GM12878 (cell line): ENCODE measurements at regions not wholly inside any gene's neighbourhood (a gene's known extent, or its start where the extent isn't known, plus 50 kb on each side); places are given as distances from the start of the nearest gene placed in this dataset.

Source experiments
- BRCA1 ChIP-seq: IDR thresholded peaks from 2 replicates; pipeline ENCODE4 v1.6.1; 2011; ENCODE audit warnings: low read depth, low read length, improper control_type of control experiment
- CHD2 ChIP-seq: IDR thresholded peaks from 2 replicates; pipeline ENCODE4 v1.6.1; 2011; ENCODE audit warnings: low read depth, low read length, improper control_type of control experiment, borderline replicate concordance
- CTCF ChIP-seq, 3 experiments: IDR thresholded peaks in 2 of 3; conservative IDR thresholded peaks in 1 of 3; 2 replicates each; pipeline ENCODE4 v1.5.1; 2011; ENCODE audit warnings: low read depth in 3 of 3, low read length in 3 of 3, mild to moderate bottlenecking in 3 of 3, control low read depth in 2 of 3, moderate library complexity in 2 of 3, inconsistent platforms in 1 of 3, mixed read lengths in 1 of 3; ENCODE audit not compliant: control insufficient read depth in 2 of 3, insufficient read depth in 1 of 3; ENCODE audit errors: extremely low read depth in 1 of 3
- GABPA ChIP-seq: IDR thresholded peaks from 2 replicates; pipeline ENCODE4 v1.6.1; 2014; ENCODE audit warnings: antibody characterized with exemption, low read depth, mild to moderate bottlenecking, inconsistent platforms
- MYB ChIP-seq: fragments of 150-350 bp; IDR thresholded peaks from 2 replicates; pipeline ENCODE4 v1.6.1; 2014; ENCODE audit warnings: mild to moderate bottlenecking, low read depth, low read length, borderline replicate concordance
- NFYA ChIP-seq: IDR thresholded peaks from 2 replicates; pipeline ENCODE4 v1.6.1; 2011; ENCODE audit warnings: low read depth, mild to moderate bottlenecking, low read length, improper control_type of control experiment, borderline replicate concordance
- PRDM15 ChIP-seq: fragments of 450-650 bp; formaldehyde crosslinking; IDR thresholded peaks from 2 replicates; pipeline ENCODE4 v1.4.0; 2020; ENCODE audit warnings: mild to moderate bottlenecking, moderate library complexity
- SUZ12 ChIP-seq: fragments of 200-600 bp; sonication (generic); IDR thresholded peaks from one replicate; pipeline ENCODE4 v1.6.1; 2018; ENCODE audit warnings: antibody characterized with exemption, mild to moderate bottlenecking; ENCODE audit not compliant: unreplicated experiment
- TAF1 ChIP-seq: IDR thresholded peaks from 2 replicates; pipeline ENCODE4 v1.6.1; 2011; ENCODE audit warnings: mild to moderate bottlenecking, low read depth, low read length, borderline replicate concordance
- USF2 ChIP-seq: IDR thresholded peaks from 2 replicates; pipeline ENCODE4 v1.6.1; 2011; ENCODE audit warnings: low read depth, low read length, improper control_type of control experiment, borderline replicate concordance
- ZBTB33 ChIP-seq: fragments of 450-650 bp; IDR thresholded peaks from 2 replicates; pipeline ENCODE4 v1.6.1; 2017; ENCODE audit warnings: mild to moderate bottlenecking

GRCh38 chr22:49141761-49142160 lies 685.9 kb downstream of the BRD1 start:
- TF ChIP-seq USF2 (no peak), GABPA (no peak), CHD2 (no peak), MYB (no peak), TAF1 (no peak), CTCF (IDR thresholded peaks at IDR 0.05 in 2 of 3, conservative IDR thresholded peaks at IDR 0.05 in 1 of 3; ENCODE audit: control insufficient read depth in 2 of 3, extremely low read depth in 1 of 3, insufficient read depth in 1 of 3, low read depth in 3 of 3, low read length in 3 of 3) (no peak), SUZ12 (no peak), NFYA (no peak), ZBTB33 (no peak), PRDM15 (CRISPR knock-in tag) (no peak), BRCA1 (no peak)
